ENCODE measurements at regions not wholly inside any gene's neighbourhood (a gene's known extent, or its start where the extent isn't known, plus 50 kb on each side); places are given as distances from the start of the nearest gene placed in this dataset.
"Not testable (repeated sequence)": the region's sequence is repeated elsewhere in the genome, so short reads cannot be mapped to it uniquely, and the experiment has no call there.

- no peak for DNase-seq (ENCODE audit: low spot score)
Measured at GRCh38 chr17:36845916-36846315, 91.4 kb upstream of the LHX1 start.

- DNase-seq (ENCODE audit: low spot score) = no peak
Measured at GRCh38 chr17:36846410-36847292, 90.6 kb upstream of the LHX1 start.

GRCh38 chr17:36848008-36848902 is 89.0 kb upstream of the LHX1 start:
- no peak for DNase-seq (ENCODE audit: low spot score)

GRCh38 chr17:36849020-36849419 is 88.3 kb upstream of the LHX1 start:
- not testable (repeated sequence) for DNase-seq (ENCODE audit: low spot score)

GRCh38 chr17:36849871-36850348 is 87.4 kb upstream of the LHX1 start:
- DNase-seq (ENCODE audit: low spot score) = no peak

GRCh38 chr17:36850790-36851189 is 86.5 kb upstream of the LHX1 start:
- no peak for DNase-seq (ENCODE audit: low spot score)

- no peak for DNase-seq (ENCODE audit: low spot score)
Measured at GRCh38 chr17:36851250-36851649, 86.0 kb upstream of the LHX1 start.

- not testable (repeated sequence) for DNase-seq (ENCODE audit: low spot score)
Measured at GRCh38 chr17:36852478-36852877, 84.8 kb upstream of the LHX1 start.

- no peak for DNase-seq (ENCODE audit: low spot score)
Measured at GRCh38 chr17:36854982-36855381, 82.3 kb upstream of the LHX1 start.

GRCh38 chr17:36855459-36855858 is 81.8 kb upstream of the LHX1 start:
- no peak for DNase-seq (ENCODE audit: low spot score)

- DNase-seq (ENCODE audit: low spot score) = no peak
Measured at GRCh38 chr17:36856222-36856621, 81.1 kb upstream of the LHX1 start.

- DNase-seq (ENCODE audit: low spot score) = no peak
Measured at GRCh38 chr17:36856903-36857381, 80.3 kb upstream of the LHX1 start.

GRCh38 chr17:36857698-36858097 is 79.6 kb upstream of the LHX1 start:
- DNase-seq (ENCODE audit: low spot score) = peak; percentile 27

- DNase-seq (ENCODE audit: low spot score) = no peak
Measured at GRCh38 chr17:36858119-36859002, 78.9 kb upstream of the LHX1 start.

GRCh38 chr17:36859003-36859300 is 78.3 kb upstream of the LHX1 start:
- no peak for DNase-seq (ENCODE audit: low spot score)

- DNase-seq (ENCODE audit: low spot score) = no peak
Measured at GRCh38 chr17:36859706-36860105, 77.6 kb upstream of the LHX1 start.

GRCh38 chr17:36861531-36861930 is 75.7 kb upstream of the LHX1 start:
- peak; percentile 33 for DNase-seq (ENCODE audit: low spot score)

GRCh38 chr17:36862116-36862920 is 75.0 kb upstream of the LHX1 start:
- no peak for DNase-seq (ENCODE audit: low spot score)

GRCh38 chr17:36863131-36863530 is 74.1 kb upstream of the LHX1 start:
- DNase-seq (ENCODE audit: low spot score) = no peak

- no peak for DNase-seq (ENCODE audit: low spot score)
Measured at GRCh38 chr17:36863676-36864612, 73.3 kb upstream of the LHX1 start.

All from HuH-7.5 (cell line).